ENCODE measurements at regions not wholly inside any gene's neighbourhood (a gene's known extent, or its start where the extent isn't known, plus 50 kb on each side); places are given as distances from the start of the nearest gene placed in this dataset.

DNA sequence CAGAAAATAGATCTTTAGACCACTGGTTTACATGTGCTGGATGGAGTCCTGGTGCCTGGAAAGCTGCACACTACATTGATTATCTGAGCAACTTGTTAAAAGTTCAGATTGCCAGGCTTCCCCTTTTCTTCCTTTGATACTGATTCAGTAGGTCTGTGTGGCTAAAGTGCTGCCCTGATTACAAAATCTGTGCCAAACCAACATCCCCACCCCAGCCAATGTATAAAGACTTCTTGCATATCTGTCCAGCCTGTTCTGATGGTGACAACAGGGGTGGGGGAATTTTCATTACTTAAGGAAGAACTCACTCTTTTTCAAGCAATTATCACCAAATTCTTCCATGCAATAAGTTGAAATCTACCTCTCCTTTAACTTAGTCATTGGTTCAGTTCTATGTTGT is 135.5 kb downstream of the TNFSF18 start:
- Mint-ChIP-seq H3K27me3 (ENCODE audit: low read depth) (no peaks in the 10 kb centered on the region), H3K4me1 (ENCODE audit: low read depth) (no peaks in the 10 kb centered on the region), H3K27ac (no peak overlapping the region), H3K9me3 (peaks cover 11% of the 10 kb centered on the region), H3K4me3 (no peak overlapping the region), H3K36me3 (ENCODE audit: low read depth) (peaks cover 6% of the 10 kb centered on the region)
- DNase-seq = no peak
- CTCF ChIA-PET = no interaction called here
- intact Hi-C loops (cut with micrococcal nuclease) = no loop called here

DNA sequence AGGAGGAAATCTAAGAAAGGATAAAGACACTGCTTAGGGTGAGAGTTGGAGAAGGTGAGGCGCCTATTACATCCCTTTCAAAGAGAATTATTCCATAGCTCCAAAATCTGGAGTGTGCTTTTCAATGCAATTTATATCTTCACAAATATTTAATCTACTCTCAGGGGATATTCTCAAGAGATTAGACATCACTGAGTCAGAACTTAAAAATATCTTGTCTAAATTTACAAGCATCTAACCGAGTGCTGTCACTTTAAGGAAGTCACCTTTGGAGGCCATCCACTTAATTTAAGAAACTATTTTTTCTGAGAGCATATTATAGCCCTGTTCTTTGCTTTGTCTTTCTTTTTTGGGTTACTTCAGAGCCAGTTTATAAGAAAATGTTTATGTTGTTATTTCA is 134.6 kb downstream of the TNFSF18 start:
- Mint-ChIP-seq H3K4me1 (ENCODE audit: low read depth) (no peaks in the 10 kb centered on the region), H3K9me3 (peaks cover 11% of the 10 kb centered on the region), H3K27ac (no peak overlapping the region), H3K36me3 (ENCODE audit: low read depth) (peaks cover 6% of the 10 kb centered on the region), H3K4me3 (no peak overlapping the region), H3K27me3 (ENCODE audit: low read depth) (no peaks in the 10 kb centered on the region)
- intact Hi-C loops (cut with micrococcal nuclease) = no loop called here
- no peak for DNase-seq
- CTCF ChIA-PET = no interaction called here

DNA sequence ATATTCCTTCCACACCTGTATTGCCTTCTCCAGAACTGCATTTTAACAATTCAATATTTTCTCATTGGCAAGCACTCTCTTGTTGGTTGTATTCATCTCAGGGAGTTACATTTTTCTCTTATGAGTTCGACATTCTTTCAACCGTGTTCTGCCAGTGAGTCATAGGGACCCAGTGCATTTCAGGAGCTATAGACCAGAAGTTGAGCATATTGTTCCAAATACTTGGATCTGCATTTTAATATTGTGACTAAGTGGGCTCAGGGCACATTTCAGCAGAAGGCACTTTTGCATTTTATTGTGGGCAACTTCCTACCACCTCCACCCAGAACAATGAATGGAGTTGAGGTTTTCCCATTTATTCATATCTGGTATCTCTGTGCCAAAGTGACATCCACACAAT is 132.8 kb downstream of the TNFSF18 start:
- H3K27ac Mint-ChIP-seq = no peak overlapping the region
- no peaks in the 10 kb centered on the region for H3K4me1 Mint-ChIP-seq (ENCODE audit: low read depth)
- DNase-seq = no peak
- intact Hi-C loops (cut with micrococcal nuclease) = no loop called here
- H3K9me3 Mint-ChIP-seq = peaks cover 5% of the 10 kb centered on the region
- CTCF ChIA-PET = no interaction called here
- H3K4me3 Mint-ChIP-seq = no peak overlapping the region
- no peaks in the 10 kb centered on the region for H3K27me3 Mint-ChIP-seq (ENCODE audit: low read depth)
- H3K36me3 Mint-ChIP-seq (ENCODE audit: low read depth) = peaks cover 3% of the 10 kb centered on the region

DNA sequence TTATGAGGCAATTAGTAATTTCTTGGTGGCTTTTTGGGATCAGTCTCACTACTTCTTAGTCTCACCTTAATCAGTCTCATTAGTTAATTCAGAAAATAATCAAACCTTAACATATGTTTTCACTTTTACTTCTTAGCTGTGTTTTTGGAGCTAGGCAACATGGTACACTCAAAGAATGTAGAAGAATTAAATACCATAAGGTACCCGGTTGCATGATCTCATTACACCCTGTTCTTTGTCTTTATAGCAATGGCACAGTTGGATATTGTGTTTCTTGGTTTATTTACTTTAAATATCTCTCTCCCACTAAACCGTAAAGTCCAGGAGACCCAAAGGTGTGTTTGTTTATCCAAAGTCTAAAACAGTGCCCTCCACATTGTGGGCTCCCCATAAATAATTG is 132.3 kb downstream of the TNFSF18 start:
- Mint-ChIP-seq H3K9me3 (peaks cover under 1% of the 10 kb centered on the region), H3K4me3 (no peak overlapping the region), H3K36me3 (ENCODE audit: low read depth) (peaks cover under 1% of the 10 kb centered on the region), H3K27me3 (ENCODE audit: low read depth) (no peaks in the 10 kb centered on the region), H3K4me1 (ENCODE audit: low read depth) (no peaks in the 10 kb centered on the region), H3K27ac (no peak overlapping the region)
- CTCF ChIA-PET = no interaction called here
- no peak for DNase-seq
- intact Hi-C loops (cut with micrococcal nuclease) = no loop called here

DNA sequence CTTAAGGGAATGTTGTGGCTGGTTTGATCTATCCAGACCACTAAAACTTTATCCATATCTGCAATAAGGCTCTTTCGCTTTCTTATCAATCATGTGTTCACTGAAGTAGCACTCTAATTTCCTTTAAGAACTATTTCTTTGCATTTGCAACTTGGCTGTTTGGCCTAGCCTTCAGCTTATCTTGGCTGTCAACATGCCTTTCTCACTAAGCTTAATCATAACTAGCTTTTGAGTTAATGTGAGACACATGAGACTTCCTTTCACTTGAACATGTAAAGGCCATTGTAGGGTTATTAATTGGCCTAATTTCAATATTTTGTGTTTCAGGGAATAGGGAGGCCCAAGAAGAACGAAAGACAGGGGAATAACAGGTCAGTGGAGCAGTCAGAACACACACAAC is 124.7 kb downstream of the TNFSF18 start:
- H3K4me3 Mint-ChIP-seq = no peak overlapping the region
- CTCF ChIA-PET = interaction anchor here (1.0 kb wide), 1 partner anchor 41 kb away, joined by 3 read pairs; no protein-coding TSS in a partner anchor
- no peak overlapping the region for H3K27ac Mint-ChIP-seq
- DNase-seq = no peak
- H3K9me3 Mint-ChIP-seq = no peaks in the 10 kb centered on the region
- H3K4me1 Mint-ChIP-seq (ENCODE audit: low read depth) = no peaks in the 10 kb centered on the region
- no peaks in the 10 kb centered on the region for H3K27me3 Mint-ChIP-seq (ENCODE audit: low read depth)
- no peaks in the 10 kb centered on the region for H3K36me3 Mint-ChIP-seq (ENCODE audit: low read depth)
- intact Hi-C loops (cut with micrococcal nuclease) = no loop called here

DNA sequence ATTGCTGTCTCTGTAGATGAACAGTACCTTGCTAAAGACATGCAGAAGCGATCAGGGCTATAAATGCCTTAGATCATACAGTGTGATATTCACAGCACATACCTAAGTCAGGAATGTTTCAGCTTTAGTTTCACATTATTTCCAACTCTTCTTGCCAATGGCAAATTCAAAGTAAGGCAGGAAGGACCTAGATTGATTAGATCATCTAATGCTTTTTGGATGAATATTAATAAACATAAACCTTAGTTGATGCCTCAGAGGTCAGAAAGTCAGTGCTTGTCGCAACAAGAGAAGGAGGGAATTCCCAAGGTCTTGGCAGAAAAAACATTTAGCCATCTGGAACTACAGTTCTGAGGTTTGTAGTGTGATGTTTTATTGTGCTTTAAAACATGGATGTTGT is 122.3 kb downstream of the TNFSF18 start:
- no peak for DNase-seq
- Mint-ChIP-seq H3K27me3 (ENCODE audit: low read depth) (no peaks in the 10 kb centered on the region), H3K36me3 (ENCODE audit: low read depth) (no peaks in the 10 kb centered on the region), H3K9me3 (no peaks in the 10 kb centered on the region), H3K27ac (no peak overlapping the region), H3K4me1 (ENCODE audit: low read depth) (peaks cover 3% of the 10 kb centered on the region), H3K4me3 (no peak overlapping the region)
- CTCF ChIA-PET = interaction anchor here (0.6 kb wide), 1 partner anchor 157 kb away, joined by 4 read pairs; no protein-coding TSS in a partner anchor
- intact Hi-C loops (cut with micrococcal nuclease) = no loop called here

DNA sequence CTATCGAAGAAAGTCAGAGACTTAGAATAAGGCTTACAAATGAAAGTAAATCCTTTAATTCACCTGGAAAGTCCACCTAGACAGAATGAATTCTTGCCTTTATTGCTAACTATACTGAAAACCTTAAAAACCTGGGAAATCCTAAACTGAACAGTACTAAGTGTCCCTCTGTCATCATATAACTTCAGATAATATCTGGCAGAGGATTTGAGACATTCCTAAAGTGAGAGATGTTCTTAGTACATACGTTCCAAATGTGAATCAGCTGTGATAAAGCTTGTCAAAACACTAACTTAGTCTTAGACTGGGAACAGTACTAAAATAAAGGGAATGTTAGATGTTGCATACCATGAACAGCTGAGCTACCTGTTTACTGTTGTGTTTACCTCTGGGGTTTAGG is 121.7 kb downstream of the TNFSF18 start:
- Mint-ChIP-seq H3K27ac (no peak overlapping the region), H3K9me3 (no peaks in the 10 kb centered on the region), H3K4me3 (no peak overlapping the region), H3K36me3 (ENCODE audit: low read depth) (no peaks in the 10 kb centered on the region), H3K4me1 (ENCODE audit: low read depth) (peaks cover 6% of the 10 kb centered on the region), H3K27me3 (ENCODE audit: low read depth) (no peaks in the 10 kb centered on the region)
- DNase-seq = no peak
- intact Hi-C loops (cut with micrococcal nuclease) = no loop called here
- CTCF ChIA-PET = interaction anchor here (0.6 to 1.0 kb wide), 2 partner anchors 156 to 274 kb away, joined by 3 to 4 read pairs; no protein-coding TSS in a partner anchor

DNA sequence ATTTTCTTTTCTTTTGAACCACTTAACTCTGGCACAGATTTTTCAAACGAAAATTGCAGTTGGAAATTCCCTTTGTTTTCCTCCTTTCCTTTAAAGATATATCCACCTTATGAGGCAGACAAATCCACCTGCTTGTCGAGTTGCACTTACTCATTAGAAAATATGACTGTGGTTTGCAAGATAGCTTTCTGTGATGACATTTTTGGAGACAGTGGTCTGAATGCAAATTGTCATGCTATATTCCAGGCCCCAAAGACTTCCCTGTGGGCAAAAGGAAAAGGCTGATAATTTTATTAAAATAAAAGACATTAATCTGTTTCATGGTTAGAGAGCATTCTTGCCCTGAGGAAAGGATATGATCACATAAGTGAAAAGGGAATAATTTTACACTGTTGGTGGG is 120.6 kb downstream of the TNFSF18 start:
- DNase-seq = no peak
- Mint-ChIP-seq H3K27ac (no peak overlapping the region), H3K36me3 (ENCODE audit: low read depth) (no peaks in the 10 kb centered on the region), H3K4me3 (no peak overlapping the region), H3K9me3 (no peaks in the 10 kb centered on the region), H3K27me3 (ENCODE audit: low read depth) (no peaks in the 10 kb centered on the region), H3K4me1 (ENCODE audit: low read depth) (peaks cover 9% of the 10 kb centered on the region)
- CTCF ChIA-PET = interaction anchor here (0.7 to 1.3 kb wide), 2 partner anchors 100 to 185 kb away, joined by 3 to 4 read pairs; no protein-coding TSS in a partner anchor
- intact Hi-C loops (cut with micrococcal nuclease) = no loop called here

DNA sequence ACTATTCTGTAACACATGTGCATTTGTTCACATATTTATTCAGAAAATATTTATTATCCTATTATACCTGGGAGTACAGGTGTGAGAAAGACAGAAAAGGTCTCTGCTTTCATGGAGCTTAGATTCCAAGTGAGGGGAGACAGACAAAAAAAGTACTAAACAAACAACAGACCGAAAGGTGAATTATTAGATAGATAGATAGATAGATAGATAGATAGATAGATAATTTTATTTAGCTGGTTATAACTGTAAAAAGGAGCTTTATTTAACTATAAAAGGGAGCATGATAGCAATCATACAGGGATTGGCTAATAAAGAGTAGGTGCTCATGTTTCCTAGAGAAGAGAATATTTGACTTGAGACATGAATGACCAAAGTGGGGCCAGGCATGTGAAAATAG is 119.4 kb downstream of the TNFSF18 start:
- H3K4me3 Mint-ChIP-seq = no peak overlapping the region
- no peak overlapping the region for H3K27ac Mint-ChIP-seq
- DNase-seq = no peak
- CTCF ChIA-PET = interaction anchor here (1.3 kb wide), 1 partner anchor 186 kb away, joined by 4 read pairs; no protein-coding TSS in a partner anchor
- H3K9me3 Mint-ChIP-seq = no peaks in the 10 kb centered on the region
- H3K36me3 Mint-ChIP-seq (ENCODE audit: low read depth) = no peaks in the 10 kb centered on the region
- H3K4me1 Mint-ChIP-seq (ENCODE audit: low read depth) = peaks cover 9% of the 10 kb centered on the region
- no peaks in the 10 kb centered on the region for H3K27me3 Mint-ChIP-seq (ENCODE audit: low read depth)
- intact Hi-C loops (cut with micrococcal nuclease) = no loop called here

DNA sequence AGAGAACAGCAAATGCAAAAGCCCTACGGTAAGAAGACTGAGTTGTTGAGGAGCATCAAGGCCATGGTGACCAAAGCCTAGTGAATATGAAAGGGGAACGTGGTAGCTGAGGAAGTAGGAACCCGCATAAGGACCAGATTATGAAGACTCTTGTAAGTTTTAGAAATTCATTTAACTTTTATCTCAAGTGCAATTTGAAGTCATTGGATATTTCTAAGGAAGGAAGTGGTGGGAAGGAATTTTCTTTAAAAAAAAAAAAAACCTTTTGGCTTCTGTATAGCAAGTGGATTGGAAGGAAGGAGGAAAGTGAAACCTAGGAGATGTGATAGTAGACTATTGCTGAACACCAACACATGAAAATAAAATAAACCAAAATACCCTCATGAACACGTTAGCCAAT is 119.0 kb downstream of the TNFSF18 start:
- Mint-ChIP-seq H3K4me3 (no peak overlapping the region), H3K27ac (no peak overlapping the region), H3K9me3 (no peaks in the 10 kb centered on the region), H3K27me3 (ENCODE audit: low read depth) (no peaks in the 10 kb centered on the region), H3K4me1 (ENCODE audit: low read depth) (peaks cover 9% of the 10 kb centered on the region), H3K36me3 (ENCODE audit: low read depth) (no peaks in the 10 kb centered on the region)
- DNase-seq = no peak
- intact Hi-C loops (cut with micrococcal nuclease) = no loop called here
- CTCF ChIA-PET = no interaction called here

DNA sequence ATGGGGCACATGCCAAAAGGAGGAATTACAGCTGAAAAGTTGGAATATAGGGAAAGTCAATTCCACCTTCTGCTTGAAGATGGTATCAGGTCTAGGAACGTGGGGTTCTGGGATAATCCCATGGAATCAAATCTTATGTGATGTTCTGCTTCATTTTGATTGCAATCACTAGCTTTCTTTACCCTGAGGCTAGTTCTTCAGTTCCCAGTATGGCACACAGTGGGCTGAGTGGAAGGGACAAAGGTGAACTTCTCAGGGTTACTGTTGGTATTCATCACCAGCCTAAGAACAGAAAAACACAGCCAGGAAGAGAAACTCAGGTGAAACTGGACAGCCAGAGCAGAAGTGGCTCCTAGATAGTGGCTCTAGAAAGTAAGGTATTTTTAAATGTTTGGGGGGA is 117.8 kb downstream of the TNFSF18 start:
- H3K36me3 Mint-ChIP-seq (ENCODE audit: low read depth) = no peaks in the 10 kb centered on the region
- no peak for DNase-seq
- CTCF ChIA-PET = interaction anchor here (0.6 kb wide), 1 partner anchor 10 kb away, joined by 3 read pairs; no protein-coding TSS in a partner anchor
- H3K4me3 Mint-ChIP-seq = no peak overlapping the region
- H3K27me3 Mint-ChIP-seq (ENCODE audit: low read depth) = no peaks in the 10 kb centered on the region
- no peaks in the 10 kb centered on the region for H3K9me3 Mint-ChIP-seq
- no peak overlapping the region for H3K27ac Mint-ChIP-seq
- intact Hi-C loops (cut with micrococcal nuclease) = no loop called here
- peaks cover 9% of the 10 kb centered on the region for H3K4me1 Mint-ChIP-seq (ENCODE audit: low read depth)

DNA sequence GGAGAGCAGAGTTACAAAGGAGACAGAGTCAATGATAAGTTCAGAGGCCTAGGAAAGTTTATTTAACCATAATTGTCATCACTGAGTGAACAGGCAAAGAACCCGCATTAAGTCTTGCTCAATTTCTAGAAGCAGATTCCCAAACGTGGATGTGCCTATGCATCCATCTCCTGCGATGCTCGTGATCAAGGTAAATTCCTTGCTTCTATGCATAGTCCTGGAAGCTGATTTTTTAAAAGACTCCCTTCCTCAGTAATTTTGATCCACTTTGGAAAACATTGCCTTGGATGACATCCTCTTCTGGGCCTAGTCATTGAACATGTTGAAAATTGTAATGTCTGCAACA is 116.4 kb downstream of the TNFSF18 start:
- Mint-ChIP-seq H3K4me1 (ENCODE audit: low read depth) (peaks cover 9% of the 10 kb centered on the region), H3K27ac (no peak overlapping the region), H3K4me3 (no peak overlapping the region), H3K36me3 (ENCODE audit: low read depth) (no peaks in the 10 kb centered on the region), H3K27me3 (ENCODE audit: low read depth) (no peaks in the 10 kb centered on the region), H3K9me3 (no peaks in the 10 kb centered on the region)
- no peak for DNase-seq
- intact Hi-C loops (cut with micrococcal nuclease) = no loop called here
- CTCF ChIA-PET = no interaction called here

DNA sequence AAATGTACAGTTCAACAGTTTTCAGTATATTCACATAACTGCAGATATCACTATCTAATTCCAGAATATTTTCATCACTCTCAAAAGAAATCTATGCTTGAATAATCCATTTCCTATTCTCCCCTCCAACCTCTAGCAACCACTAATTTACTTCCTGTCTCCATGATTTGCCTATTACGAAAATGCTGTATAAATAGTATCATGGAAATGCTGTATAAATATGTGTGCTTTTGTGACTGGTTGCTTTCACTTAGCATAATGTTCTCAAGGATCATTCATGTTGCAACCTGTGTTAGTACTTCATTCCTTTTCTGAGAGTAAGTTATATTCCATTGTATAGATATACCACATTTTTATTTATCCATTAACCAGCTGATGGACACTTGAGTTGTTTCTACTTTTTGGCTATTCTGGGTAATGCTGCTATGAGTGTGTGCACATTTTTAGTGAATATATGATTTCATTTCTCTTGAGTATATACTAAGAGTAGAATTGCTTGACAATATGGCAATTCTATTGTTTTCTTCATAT is 115.6 kb downstream of the TNFSF18 start:
- Mint-ChIP-seq H3K27ac (no peak overlapping the region), H3K4me1 (ENCODE audit: low read depth) (peaks cover 9% of the 10 kb centered on the region), H3K27me3 (ENCODE audit: low read depth) (no peaks in the 10 kb centered on the region), H3K9me3 (no peaks in the 10 kb centered on the region), H3K4me3 (no peak overlapping the region), H3K36me3 (ENCODE audit: low read depth) (no peaks in the 10 kb centered on the region)
- intact Hi-C loops (cut with micrococcal nuclease) = no loop called here
- DNase-seq = no peak
- CTCF ChIA-PET = no interaction called here
